HEK293 (cell line): ENCODE measurements at regions not wholly inside any gene's neighbourhood (a gene's known extent, or its start where the extent isn't known, plus 50 kb on each side); places are given as distances from the start of the nearest gene placed in this dataset.

Experiments
- CTCF ChIP-seq: fragments of 450-650 bp; formaldehyde crosslinking; IDR thresholded peaks from 2 replicates; pipeline ENCODE4 v1.5.1; 2016; ENCODE audit warnings: missing biosample characterization, missing genetic modification characterization
- KLF16 ChIP-seq: fragments of 450-650 bp; formaldehyde crosslinking; IDR thresholded peaks from 2 replicates; pipeline ENCODE4 v1.5.1; 2017; ENCODE audit warnings: missing biosample characterization, missing genetic modification characterization
- YY1 ChIP-seq: fragments of 450-650 bp; formaldehyde crosslinking; IDR thresholded peaks from 2 replicates; pipeline ENCODE4 v1.5.1; 2018; ENCODE audit warnings: missing biosample characterization, missing genetic modification characterization
- ZBTB49 ChIP-seq: fragments of 450-650 bp; formaldehyde crosslinking; IDR thresholded peaks from 2 replicates; pipeline ENCODE4 v1.5.1; 2016; ENCODE audit warnings: missing biosample characterization, missing genetic modification characterization, low read depth

- no peak for TF ChIP-seq ZBTB49 (tag by site-specific recombination)
- TF ChIP-seq CTCF (tag by site-specific recombination): no peak
- no peak for TF ChIP-seq YY1
- TF ChIP-seq KLF16 (tag by site-specific recombination): no peak
These were observed 323.8 kb upstream of the GALNT5 start for GRCh38 chr2:156933645-156934225.
